ENCODE measurements at regions not wholly inside any gene's neighbourhood (a gene's known extent, or its start where the extent isn't known, plus 50 kb on each side); places are given as distances from the start of the nearest gene placed in this dataset.

GRCh38 chr4:117400039-117400835, 314.9 kb upstream of the TRAM1L1 start:
- TF ChIP-seq CTCF (IDR thresholded peaks at IDR 0.05) (no peak), EP300 (IDR thresholded peaks at IDR 0.05) (no peak), POLR2A (IDR thresholded peaks at IDR 0.05) (no peak), POLR2AphosphoS5 (IDR thresholded peaks at IDR 0.05) (no peak)

All from gastroesophageal sphincter (tissue), 3 donors.